SW 1271 (cell line): ENCODE measurements at regions not wholly inside any gene's neighbourhood (a gene's known extent, or its start where the extent isn't known, plus 50 kb on each side); places are given as distances from the start of the nearest gene placed in this dataset.
"Not testable (repeated sequence)": the region's sequence is repeated elsewhere in the genome, so short reads cannot be mapped to it uniquely, and the experiment has no call there.

Experiments
- DNase-seq, 2 experiments: peaks; one replicate each; lab custom pipeline; 2025; lab: John Stamatoyannopoulos, UW

DNA sequence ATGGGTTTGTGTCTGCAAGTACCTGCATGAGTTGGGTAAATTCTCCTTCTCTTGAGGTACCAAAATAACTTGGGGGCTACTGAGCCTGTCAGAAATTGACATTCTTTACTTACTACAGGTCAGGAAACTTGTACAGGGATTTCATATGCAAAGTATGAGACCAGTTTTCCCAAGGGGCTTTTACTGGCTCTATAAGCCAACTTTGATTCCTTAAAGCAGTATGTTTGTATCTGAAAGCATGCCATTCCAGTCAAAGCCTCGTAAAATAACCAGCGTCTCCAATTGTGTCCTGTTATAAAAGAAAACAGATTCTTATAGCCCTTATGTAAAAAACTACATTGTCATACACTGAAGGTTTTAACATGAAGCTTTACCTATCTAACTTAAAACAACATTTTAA, 90.2 kb downstream of the ZNF467 start:
- no peak for DNase-seq

DNA sequence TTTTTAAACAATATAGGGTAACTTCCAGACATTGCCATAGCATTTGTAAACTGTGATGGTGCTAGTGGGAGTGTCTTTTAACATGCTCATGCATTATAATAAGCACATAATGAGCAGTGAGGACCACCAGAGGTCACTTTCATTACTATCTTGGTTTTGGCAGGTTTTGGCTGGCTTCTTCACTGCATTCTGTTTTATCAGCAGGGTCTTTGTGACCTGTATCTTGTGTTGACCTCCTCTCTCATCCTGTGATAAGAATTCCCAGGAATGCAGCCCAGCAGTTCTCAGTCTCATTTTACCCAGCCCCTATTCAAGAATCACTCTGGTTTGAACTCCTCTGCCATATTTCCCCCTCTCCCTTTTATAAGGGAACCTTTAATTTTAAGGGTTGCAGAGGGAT, 91.3 kb downstream of the ZNF467 start:
- DNase-seq: no peak

DNA sequence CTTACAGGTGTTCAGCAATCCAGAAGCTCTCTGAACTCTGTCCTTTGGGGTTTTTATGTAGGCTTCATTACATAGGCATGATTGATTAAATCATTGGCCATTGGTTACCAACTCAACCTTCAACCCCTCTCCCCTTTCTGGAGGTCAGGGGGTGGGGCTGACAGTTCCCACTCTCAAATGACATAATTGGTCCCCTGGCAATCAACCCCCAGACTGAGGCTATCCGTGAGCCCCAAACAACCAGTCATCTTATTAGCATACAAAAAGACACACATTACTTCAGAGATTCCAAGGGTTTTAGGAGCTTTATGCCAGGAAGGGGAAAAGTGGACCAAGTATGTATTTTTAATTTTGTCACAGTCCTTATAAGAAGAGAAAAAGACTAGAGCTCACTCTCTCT, 92.1 kb downstream of the ZNF467 start:
- DNase-seq: no peak

DNA sequence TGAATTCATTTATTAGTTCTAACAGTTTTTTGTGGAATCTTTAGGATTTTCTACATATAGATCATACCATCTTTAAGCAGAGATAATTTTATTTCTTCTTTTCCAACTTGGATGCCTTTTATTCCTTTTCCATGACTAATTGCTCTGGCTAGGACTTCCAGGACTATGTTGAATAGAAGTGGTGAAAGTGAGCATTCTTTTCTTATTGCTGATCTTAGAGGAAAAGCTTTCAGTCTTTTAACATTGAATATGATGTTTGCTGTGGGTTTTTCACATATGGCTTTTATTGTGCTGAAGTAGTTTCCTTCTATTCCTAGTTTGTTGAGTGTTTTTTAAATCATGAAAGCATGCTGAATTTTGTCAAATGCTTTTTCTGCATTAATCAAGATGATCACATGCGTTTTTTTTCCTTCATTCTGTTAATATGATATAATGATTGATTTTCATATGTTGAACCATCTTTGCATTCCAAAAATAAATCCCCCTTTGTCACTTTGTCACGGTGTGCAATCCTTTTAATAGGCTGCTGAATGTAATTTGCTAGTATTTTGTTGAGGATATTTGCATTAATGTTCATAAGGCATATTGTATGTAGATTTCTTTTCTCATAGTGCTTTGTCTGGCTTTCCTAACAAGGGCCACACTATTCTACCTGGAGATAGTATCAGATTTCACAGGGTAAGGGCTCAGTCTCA, 92.9 kb downstream of the ZNF467 start:
- DNase-seq: no peak

DNA sequence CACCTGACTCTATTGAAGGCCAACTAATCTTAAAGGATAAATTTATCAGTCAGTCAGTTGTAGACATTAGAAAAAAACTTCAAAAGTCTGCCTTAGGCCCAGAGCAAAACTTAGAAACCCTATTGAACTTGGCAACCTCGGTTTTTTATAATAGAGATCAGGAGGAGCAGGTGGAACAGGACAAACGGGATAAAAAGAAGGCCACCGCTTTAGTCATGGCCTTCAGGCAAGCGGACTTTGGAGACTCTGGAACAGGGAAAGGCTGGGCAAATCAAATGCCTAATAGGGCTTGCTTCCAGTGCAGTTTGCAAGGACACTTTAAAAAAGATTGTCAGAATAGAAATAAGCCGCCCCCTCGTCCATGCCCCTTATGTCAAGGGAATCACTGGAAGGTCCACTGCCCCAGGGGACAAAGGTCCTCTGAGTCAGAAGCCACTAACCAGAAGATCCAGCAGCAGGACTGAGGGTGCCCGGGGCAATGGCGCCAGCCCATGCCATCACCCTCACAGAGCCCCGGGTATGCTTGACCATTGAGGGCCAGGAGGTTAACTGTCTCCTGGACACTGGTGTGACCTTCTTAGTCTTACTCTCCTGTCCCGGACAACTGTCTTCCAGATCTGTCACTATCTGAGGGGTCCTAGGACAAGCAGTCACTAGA, 98.5 kb downstream of the ZNF467 start:
- not testable (repeated sequence) for DNase-seq

DNA sequence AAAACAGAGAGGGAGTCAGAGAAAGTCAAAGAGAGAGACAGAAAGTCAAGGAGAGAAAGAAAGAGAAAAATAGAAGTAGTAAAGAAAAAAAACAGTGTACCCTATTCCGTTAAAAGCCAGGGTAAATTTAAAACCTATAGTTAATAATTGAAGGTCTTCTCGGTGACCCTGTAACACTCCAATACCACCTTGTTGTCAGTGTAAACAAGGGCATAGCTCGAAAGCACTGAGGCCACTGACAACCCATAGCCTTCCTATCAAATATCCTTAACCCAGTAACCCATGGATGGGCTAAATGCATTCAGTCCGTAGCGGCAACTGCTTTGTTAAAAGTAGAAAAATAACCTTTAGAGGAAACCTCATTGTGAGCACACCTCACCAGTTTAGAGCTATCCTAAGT, 100.4 kb downstream of the ZNF467 start:
- no peak for DNase-seq

DNA sequence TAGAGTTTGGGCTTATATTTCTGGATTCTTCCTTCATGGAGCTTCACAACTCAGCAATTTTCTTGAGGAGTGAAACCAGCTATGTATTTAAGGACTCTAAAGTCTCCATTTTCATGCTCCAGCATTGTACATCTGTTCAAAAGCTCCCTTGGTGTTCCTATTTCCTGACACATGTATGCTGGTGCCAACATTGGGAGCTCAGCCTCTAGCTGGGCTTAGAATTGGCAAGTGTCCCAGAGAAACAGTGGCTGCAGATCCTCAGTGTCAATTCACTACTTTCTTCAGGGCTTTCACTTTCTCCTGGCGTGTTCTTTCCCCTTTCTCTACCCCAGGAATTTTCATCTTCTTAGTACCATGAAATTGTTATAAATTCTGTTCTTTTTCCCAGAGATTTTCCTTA, 103.1 kb downstream of the ZNF467 start:
- DNase-seq: no peak

DNA sequence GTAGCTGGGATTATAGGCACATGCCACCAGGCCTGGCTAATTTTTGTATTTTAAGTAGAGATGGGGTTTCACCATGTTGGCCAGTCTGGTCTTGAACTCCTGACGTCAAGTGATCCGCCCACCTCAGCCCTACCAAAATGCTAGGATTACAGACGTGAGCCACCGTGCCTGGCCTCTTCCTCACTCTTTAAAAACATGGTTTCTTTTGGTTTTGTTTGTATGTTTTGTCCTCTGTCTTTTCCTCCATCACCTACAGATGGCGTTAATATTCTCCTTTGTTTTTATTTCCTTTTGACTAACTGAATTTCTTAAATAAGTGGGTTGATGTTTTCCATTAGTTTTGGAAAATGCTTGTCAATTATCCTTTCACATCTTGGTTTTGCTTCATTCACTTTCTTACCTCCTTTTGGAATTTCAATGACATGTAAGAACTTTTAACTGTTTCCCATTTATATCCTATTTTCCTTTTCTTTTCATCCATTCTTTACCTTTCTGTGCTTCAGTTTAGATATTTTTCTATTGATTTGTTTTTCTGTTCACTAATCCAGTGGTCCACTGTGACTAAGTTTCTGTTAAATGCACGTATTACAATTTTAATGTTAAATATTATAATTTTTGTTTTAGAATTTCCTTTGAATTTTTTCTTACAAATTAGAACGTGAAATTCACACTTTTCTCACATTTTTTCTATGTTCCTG, 104.1 kb downstream of the ZNF467 start:
- DNase-seq: peak; percentile 13 to 54

DNA sequence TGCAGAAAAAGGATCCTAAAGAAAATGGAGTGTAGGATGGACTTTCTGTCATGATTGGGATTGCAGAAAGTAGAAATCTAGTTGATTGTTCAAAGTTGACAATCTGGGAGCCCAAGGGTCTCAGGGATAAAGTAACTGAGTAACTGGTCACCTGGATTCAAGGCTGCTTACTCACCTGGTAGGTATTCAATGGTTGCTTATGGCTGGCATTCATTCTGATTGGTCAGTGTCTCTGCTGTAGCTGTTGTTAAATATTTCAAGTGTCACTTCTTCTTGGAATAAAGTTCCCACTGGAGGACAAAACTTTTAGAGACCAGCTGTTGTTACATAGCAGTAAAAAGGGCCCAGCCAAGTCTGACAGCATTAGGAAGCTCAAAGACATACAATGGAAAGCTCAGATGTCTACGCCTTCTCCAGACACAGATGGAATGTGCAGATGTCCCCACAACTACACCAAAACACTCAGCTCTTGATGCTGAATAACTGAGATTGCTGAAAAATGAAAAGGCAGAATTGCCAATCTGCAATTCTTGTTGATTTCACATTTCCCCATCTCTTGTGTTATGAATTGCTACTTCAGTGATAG, 106.9 kb downstream of the ZNF467 start:
- DNase-seq: no peak

DNA sequence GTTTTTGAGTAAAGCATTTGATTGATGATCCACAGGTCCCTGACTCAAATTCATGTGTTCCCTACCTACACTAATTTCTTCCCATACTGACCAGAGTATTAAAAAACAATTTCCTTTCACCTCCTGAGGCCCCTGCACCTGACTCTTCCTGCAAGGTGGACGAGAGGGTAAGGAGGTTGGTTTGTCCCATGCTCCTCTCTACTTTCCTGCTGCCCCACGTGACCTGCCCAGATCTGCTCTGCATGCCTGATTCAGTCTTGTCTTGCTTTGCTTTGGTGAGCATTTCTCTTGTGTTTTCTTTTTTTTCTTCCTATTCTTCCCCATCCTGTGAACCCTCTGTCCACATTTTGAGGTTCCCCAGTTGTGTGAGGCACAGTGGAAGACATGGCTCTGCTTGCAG, 107.8 kb downstream of the ZNF467 start:
- DNase-seq: not testable (repeated sequence)

DNA sequence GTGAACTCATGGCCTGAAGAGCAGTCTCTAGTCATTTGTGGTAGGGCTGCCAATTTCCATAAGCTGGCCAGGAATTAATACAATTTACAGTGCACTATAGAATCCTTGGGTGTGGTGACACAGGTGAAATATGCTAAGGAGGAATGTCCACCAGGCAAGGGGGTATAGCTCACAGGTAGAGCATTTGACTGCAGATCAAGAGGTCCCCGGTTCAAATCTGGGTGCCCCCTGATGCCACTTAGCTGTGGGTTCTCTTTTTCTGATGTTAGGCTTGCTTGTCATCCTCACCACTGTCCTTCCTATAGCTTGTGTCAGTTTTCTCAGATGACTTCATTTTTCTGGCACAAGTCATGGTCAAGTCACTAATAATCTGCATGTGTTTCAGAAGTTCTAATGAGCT, 108.7 kb downstream of the ZNF467 start:
- DNase-seq: no peak

DNA sequence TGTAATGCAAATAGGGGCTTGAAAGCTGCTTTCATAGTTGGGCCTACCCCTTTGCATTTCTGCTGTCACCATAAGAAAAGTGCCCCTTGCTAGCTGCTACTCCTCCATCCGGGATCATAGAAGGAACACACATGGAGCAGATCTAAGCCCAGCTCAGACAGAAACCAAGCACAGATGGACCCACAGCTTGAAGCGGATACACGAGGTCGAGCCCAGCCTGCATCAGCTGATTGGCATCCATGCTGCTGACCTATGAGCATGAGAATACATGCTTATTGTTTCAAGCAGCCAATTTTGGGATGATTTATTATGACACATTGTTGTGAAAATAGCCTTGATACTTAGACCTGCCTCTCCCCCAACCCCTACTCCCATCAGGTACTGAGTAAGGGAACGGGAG, 109.2 kb downstream of the ZNF467 start:
- DNase-seq: no peak

DNA sequence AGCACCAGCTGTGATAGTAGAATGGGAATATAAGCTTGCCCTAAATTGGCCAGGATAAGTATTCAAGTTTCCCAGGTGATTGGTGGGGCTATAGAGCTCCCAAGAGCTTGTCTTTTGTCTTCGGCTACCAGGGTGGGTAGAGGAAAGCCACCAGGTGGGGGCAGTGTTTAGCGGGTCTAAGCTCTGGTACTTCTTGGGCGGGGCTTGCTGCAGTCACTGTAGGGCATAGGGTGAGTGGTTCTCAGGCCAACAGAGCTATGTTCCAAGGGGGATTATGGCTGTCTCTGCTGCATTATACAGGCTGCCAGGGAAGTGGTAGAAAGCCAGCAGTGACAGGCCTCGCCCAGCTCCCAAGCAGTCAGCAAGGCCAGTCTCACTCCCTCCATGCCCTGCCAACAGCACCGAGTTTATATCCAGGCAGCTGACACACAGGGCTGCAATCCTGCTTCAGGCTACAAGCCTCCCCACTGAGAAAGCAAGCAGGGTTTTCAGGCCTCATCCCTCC, 110.7 kb downstream of the ZNF467 start:
- DNase-seq: peak; percentile 15 to 34

DNA sequence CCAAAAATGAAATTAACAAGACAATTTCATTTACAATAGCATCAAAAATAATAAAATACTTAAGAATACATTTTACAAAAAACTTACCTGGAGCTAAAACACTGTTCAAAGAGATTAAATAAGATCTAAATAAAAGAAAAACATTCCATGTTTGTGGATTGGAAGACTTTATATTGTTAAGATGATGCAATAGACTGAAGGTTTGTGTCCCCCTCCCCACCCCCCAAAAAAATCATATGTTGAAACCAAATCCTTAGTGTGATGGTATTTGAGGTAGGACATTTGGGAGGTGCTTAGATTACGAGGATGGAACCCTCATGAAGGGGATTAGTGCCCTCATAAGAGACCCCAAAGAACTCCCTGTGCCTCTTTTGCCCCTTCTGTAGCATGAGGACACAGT, 117.6 kb downstream of the ZNF467 start:
- DNase-seq: no peak

DNA sequence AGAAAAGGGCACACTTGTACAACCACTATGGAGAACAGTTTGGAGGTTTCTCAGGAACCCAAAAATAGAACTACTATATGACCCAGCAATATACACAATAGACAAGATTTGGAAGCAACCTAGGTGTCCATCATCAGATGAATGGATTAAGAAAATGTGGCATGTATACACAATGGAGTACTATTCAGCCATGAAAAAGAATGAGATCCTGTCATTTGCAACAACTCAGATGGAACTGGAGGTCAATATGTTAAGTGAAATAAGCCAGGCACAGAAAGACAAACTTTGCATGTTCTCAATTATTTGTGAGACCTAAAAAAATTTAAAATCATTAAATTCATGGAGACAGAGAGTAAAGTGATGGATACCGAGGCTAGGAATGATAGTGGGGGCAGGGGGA, 118.8 kb downstream of the ZNF467 start:
- DNase-seq: no peak

DNA sequence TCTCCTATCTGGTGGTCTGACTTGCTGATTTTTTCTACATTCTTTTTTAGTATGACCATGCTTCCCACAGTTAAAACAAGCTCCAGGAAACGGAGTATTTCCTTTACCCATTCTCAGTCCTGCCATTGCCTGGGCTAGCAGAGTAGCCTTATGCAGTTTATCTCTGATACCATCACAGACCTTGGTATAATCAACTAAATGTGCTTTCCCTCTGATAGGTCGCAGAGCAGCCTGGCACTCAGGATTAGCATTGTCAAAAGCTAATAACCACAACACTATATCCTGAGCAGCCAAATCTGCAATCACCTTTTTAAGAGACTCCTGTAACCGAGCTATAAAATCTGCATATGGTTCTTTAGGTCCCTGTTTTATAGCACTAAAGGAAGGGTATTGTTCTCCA, 123.2 kb downstream of the ZNF467 start:
- DNase-seq: not testable (repeated sequence)

DNA sequence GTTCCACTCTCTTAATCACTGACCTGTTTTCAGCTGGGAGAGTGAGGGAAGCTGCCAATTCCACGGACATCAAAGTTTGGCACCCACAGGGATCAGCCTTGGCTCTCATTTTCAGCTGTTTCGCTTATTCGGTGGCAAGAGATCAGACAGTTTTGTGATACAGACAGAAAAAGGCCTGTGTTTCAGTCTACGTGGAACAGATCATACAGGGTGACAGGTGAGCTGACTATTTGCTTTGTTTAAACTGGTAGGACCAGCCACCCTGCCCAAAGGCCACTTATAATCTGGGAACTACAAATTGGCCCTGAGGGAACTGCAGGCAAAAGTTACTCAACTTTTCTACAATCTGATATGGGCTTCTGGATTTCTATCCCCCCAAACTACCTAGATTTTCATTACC, 128.6 kb downstream of the ZNF467 start:
- DNase-seq: no peak

DNA sequence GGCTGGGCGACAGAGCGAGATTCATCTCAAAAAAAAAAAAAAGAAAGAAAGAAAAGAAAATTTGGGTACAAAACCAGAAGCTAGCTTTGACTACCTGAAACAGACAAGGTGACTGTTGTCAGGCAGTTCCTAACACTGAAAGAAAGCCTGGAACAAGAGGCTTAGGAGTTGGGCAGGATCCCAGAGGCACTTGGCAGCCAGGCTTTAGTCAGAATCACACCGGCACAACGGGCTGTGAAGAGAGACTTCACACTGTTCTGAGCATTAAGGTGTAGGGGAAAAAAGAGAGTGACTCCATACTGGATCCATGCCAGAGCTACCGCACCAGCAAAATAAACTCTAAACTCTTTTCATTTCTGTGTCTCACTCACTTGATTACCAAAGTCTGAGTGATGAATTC, 130.8 kb downstream of the ZNF467 start:
- DNase-seq: no peak

DNA sequence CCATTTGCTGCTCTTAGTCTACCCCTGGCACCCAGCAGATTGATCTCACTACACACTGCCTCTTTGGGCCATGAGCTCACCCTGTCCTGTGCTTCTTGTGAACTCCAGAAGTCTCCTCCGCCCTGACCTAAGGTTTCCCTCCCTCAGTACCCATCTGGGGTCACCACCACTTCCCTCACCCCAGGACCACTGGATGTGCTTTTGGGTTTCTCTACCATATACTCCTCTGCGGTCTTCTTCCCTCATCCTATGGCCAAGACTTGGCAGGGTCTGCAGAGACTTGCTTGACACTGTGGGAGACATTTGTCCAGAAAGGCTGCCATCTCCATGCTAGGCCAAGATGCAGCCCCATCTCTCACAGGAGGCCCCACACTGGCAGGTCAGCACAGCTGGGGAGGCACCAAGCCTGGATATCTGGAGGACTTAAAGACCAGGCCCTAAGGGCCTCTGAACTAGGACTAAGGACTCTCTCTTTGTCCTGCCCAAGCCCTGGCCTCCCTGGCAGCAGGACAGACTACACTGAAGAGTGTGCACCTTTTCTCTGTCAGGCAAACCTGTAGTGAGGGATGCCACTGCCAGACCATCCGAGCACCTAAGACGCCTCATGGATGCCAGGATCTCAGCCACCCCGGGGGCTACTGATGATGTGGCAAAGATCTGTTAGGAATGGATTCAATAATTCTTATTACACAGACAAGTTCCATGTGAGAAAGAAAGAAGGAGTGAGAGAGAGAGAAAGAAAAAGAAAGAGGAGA, 134.6 kb downstream of the ZNF467 start:
- no peak for DNase-seq

DNA sequence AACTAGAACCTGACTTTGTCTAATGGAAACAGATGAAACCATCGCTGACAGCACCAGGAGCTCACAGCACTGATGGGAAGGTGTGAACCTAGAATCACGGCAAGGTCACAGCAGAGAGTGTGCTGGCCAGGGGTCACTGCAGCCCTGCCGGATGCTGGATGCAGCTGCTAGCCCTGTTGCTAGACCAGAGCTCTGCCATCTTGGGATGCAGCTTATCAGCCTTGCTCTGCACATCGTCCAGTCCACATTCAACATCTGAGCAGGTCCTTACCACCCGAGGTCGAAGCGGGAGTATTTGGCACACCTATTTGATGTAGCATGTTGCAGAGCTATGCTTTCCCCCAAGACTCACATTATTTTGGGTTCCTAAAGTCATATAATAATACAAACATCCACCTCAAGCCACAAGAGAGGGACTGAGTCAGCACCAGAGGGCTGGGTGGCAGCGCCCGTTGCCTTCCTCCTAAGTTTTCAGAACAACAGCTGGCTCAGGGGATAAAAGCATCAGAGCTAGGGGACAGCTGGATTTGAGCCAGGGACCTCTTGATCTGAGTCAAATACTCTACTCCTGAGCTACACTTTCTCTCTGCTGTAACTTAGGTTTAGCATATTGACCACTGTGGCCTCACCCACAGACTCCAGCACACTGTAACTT, 135.3 kb downstream of the ZNF467 start:
- DNase-seq: no peak

DNA sequence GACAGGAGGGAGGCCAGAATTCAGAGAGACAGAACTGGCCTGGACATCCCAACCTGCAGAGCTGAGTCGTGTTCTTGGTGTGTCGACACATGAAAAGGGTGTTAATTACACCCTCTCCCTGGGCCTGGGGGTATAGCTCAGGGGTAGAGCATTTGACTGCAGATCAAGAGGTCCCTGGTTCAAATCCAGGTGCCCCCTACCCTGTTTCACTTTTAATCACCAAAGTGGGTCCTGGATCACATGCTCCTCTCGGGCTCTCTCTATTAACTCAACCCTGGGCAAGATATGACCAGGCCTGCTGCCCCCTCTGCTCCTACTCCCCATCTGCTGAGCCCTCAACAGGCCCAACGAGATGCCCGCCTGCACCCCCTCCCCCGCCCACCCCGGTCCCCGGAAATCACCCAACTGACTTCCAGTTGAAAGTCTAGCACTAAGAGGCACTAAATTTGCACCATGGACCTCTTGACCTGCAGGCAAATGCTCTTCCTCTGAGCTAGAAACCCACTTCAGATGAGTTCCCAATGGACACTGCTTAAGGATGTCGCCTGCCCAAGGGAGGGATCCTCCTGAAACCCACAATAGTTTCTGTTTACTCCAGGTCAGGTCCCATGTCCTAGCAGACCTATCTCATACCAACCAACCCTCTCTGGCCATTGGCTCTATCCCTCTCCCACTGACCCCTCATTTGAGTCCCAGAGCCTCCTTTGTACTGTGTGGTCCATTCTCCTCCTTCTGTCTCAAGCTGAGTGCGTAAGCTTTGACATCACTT, 137.6 kb downstream of the ZNF467 start:
- peak in 1 of 2 experiments; percentile 8 for DNase-seq
